ENCODE measurements at regions not wholly inside any gene's neighbourhood (a gene's known extent, or its start where the extent isn't known, plus 50 kb on each side); places are given as distances from the start of the nearest gene placed in this dataset.

DNA sequence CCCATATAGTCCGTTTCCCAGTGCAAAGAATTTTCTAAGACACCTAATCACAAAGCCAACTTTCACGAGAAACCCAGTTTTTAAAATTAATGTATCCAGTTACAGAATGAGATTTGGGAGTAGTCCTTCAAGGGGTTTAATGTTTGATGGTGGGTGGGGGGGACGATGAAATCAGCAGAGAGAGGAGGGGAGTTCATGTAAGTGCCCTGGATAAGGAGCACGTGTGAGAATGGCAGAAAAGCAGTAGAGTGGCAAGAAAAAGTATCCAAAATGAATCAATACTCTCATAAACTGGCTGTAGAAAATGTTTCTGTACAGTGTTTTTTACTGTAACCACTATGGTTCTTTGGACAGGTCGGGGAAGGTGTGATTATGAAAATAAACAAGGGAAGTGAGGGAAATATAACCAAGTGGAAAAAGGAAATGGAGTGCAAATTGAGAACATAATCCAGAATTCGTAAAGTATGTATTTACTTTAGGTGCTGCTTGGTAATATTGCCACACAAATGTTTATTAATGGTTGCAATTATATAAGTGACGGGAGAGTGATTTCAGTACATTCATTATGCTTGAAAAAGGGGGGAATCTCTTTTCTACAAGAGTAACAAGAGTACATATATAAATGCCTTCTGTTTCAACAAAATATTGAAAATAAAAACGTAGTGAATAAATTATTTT is 118.7 kb upstream of the RRP15 start:
- Mint-ChIP-seq H3K27me3 (peaks cover 33% of the 10 kb centered on the region), H3K27ac (ENCODE audit: low read depth) (no peak overlapping the region), H3K4me3 (peak overlapping the region; percentile 14), H3K36me3 (ENCODE audit: insufficient read depth) (peaks cover 3% of the 10 kb centered on the region), H3K4me1 (peaks cover 6% of the 10 kb centered on the region), H3K9me3 (no peaks in the 10 kb centered on the region)
- DNase-seq (ENCODE audit: low spot score in 2 of 2) = no peak
- no peak for ATAC-seq (replicated peaks; ENCODE audit: extremely low read depth, poor library complexity, severe bottlenecking)

- ATAC-seq (replicated peaks; ENCODE audit: extremely low read depth, poor library complexity, severe bottlenecking) (no peak), DNase-seq (ENCODE audit: low spot score in 2 of 2) (no peak)
These were observed 113.7 kb upstream of the RRP15 start for GRCh38 chr1:218171302-218171893.

GRCh38 chr1:218182455-218182854 is 102.6 kb upstream of the RRP15 start:
- no peaks in the 10 kb centered on the region for H3K9me3 Mint-ChIP-seq
- H3K4me3 Mint-ChIP-seq = no peak overlapping the region
- no peaks in the 10 kb centered on the region for H3K36me3 Mint-ChIP-seq (ENCODE audit: insufficient read depth)
- no peak for ATAC-seq (replicated peaks; ENCODE audit: extremely low read depth, poor library complexity, severe bottlenecking)
- H3K27ac Mint-ChIP-seq (ENCODE audit: low read depth) = no peak overlapping the region
- H3K4me1 Mint-ChIP-seq = no peaks in the 10 kb centered on the region
- no peaks in the 10 kb centered on the region for H3K27me3 Mint-ChIP-seq
- no peak for DNase-seq (ENCODE audit: low spot score in 2 of 2)

More at GRCh38 chr1:218171302-218171893, 113.7 kb upstream of the RRP15 start:
- H3K27me3 Mint-ChIP-seq = peaks cover 15% of the 10 kb centered on the region
- no peaks in the 10 kb centered on the region for H3K36me3 Mint-ChIP-seq (ENCODE audit: insufficient read depth)
- no peaks in the 10 kb centered on the region for H3K4me1 Mint-ChIP-seq
- no peak overlapping the region for H3K4me3 Mint-ChIP-seq
- H3K9me3 Mint-ChIP-seq = no peaks in the 10 kb centered on the region
- H3K27ac Mint-ChIP-seq (ENCODE audit: low read depth) = no peak overlapping the region

DNA sequence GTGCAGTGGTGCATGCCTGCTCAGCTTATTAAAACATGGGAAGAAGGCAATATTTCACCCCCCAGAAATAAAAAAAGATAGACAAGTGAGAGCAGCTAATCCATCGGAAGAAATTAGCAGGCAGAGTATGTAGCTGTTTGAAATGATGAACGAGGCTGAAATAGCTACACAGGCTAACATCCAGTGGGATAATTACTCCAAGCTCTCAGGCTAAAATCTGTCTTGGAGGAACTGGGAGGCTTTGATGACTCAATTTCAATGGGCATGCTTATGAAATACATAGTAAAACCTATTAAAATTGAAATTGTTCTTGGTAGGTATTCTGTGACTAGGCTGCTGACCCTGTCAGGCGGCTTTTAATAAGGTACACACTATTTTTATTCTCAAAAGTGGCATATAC is 84.1 kb upstream of the RRP15 start:
- DNase-seq (ENCODE audit: low spot score in 2 of 2) (no peak), ATAC-seq (replicated peaks; ENCODE audit: extremely low read depth, poor library complexity, severe bottlenecking) (no peak)
- Mint-ChIP-seq H3K27me3 (no peaks in the 10 kb centered on the region), H3K36me3 (ENCODE audit: insufficient read depth) (no peaks in the 10 kb centered on the region), H3K4me3 (no peak overlapping the region), H3K4me1 (no peaks in the 10 kb centered on the region), H3K27ac (ENCODE audit: low read depth) (no peak overlapping the region), H3K9me3 (no peaks in the 10 kb centered on the region)

DNA sequence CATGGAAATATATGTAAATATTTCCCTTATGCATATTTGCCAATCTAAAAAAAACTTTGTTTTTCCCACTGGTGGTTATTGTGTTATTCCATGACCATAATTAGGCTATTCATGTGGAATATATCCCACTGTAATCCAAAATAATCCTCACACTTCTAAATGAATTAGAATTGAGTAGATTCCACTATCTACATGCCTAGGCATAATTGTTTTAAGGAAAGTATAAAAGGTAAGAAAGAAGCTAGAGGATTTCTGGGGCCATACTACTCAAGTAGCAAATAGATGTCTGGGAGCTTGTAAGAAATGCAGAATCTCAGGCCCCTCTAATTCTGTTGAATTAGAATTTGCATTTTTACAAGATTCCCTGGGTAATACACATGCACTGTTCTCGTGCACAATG is 83.5 kb upstream of the RRP15 start:
- ATAC-seq (replicated peaks; ENCODE audit: extremely low read depth, poor library complexity, severe bottlenecking) (no peak), DNase-seq (ENCODE audit: low spot score in 2 of 2) (no peak)
- no peak overlapping the region for H3K4me3 Mint-ChIP-seq
- no peaks in the 10 kb centered on the region for H3K9me3 Mint-ChIP-seq
- H3K36me3 Mint-ChIP-seq (ENCODE audit: insufficient read depth) = no peaks in the 10 kb centered on the region
- H3K27ac Mint-ChIP-seq (ENCODE audit: low read depth) = no peak overlapping the region
- H3K27me3 Mint-ChIP-seq = no peaks in the 10 kb centered on the region
- no peaks in the 10 kb centered on the region for H3K4me1 Mint-ChIP-seq

- Mint-ChIP-seq H3K27ac (ENCODE audit: low read depth) (no peak overlapping the region), H3K36me3 (ENCODE audit: insufficient read depth) (no peaks in the 10 kb centered on the region), H3K4me1 (no peaks in the 10 kb centered on the region), H3K9me3 (no peaks in the 10 kb centered on the region), H3K4me3 (no peak overlapping the region), H3K27me3 (peaks cover 6% of the 10 kb centered on the region)
- ATAC-seq (replicated peaks; ENCODE audit: extremely low read depth, poor library complexity, severe bottlenecking) = no peak
- DNase-seq (ENCODE audit: low spot score in 2 of 2) = no peak
These were observed 79.4 kb upstream of the RRP15 start for GRCh38 chr1:218205721-218206120.

DNA sequence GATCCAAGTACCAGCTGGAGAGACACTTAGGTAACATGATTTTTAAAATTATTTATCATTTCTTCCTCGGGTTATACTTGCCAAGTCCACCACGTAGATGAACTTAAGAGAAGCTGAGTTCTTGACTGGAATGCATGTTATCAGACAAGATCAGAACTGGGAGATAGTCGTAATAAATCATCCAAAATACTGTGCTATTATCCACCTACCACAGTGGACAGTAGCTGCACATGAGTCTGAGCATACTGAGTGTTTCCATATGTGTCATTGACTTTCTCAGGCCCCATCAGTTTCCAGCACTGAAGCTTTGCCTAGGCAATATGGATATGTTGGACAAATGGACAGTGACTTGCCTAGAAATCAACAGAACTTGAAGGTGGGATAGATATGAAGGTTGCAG is 77.9 kb upstream of the RRP15 start:
- ATAC-seq (replicated peaks; ENCODE audit: extremely low read depth, poor library complexity, severe bottlenecking) = no peak
- peaks cover 6% of the 10 kb centered on the region for H3K27me3 Mint-ChIP-seq
- H3K4me3 Mint-ChIP-seq = no peak overlapping the region

DNA sequence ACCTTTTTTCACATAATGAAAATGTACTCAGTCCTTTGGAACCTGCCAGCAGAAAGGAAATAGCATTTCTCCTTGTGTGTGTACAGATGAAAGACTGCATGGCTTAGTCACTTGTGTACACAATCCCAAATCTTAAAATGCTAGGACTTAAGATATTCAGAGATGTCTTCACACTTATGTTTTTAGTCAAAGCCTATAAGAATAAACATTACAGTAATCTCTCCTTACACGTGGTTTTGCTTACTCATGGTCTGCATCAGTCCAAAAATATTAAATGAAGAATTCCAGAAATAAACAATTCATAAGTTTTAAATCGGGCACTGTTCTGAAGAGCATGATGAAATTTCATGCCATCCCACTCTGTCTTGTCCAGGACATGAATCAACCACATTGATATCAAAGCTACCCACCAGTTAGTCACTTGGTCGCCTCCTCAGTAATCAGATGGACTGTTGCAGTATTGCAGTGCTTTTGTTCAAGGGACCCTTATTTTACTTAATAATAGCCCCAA is 75.7 kb upstream of the RRP15 start:
- DNase-seq (ENCODE audit: low spot score in 2 of 2) (no peak), ATAC-seq (replicated peaks; ENCODE audit: extremely low read depth, poor library complexity, severe bottlenecking) (no peak)
- Mint-ChIP-seq H3K9me3 (no peaks in the 10 kb centered on the region), H3K27me3 (peaks cover 17% of the 10 kb centered on the region), H3K27ac (ENCODE audit: low read depth) (no peak overlapping the region), H3K4me1 (no peaks in the 10 kb centered on the region), H3K36me3 (ENCODE audit: insufficient read depth) (no peaks in the 10 kb centered on the region), H3K4me3 (no peak overlapping the region)

More for the DNA sequence above, 77.9 kb upstream of the RRP15 start:
- no peaks in the 10 kb centered on the region for H3K9me3 Mint-ChIP-seq
- no peak for DNase-seq (ENCODE audit: low spot score in 2 of 2)
- no peak overlapping the region for H3K27ac Mint-ChIP-seq (ENCODE audit: low read depth)
- no peaks in the 10 kb centered on the region for H3K4me1 Mint-ChIP-seq
- no peaks in the 10 kb centered on the region for H3K36me3 Mint-ChIP-seq (ENCODE audit: insufficient read depth)

DNA sequence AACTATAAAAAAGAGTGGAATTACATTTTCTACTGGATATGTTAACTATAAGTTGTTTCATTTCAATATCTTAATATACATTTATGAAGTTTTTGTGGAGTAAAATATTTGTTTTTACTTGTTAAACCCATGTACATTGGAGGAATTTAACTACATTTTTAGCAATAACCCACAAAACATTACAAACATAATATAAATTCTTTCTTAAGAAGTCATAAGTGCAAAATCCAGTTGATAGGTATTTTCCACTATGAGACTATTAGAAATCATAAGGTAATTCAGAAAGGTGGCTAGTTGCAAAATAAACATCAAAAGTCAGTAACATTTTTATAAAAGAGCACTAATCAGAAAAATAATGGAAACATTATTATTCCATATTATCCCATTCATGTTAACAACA is 73.9 kb upstream of the RRP15 start:
- Mint-ChIP-seq H3K4me3 (no peak overlapping the region), H3K9me3 (no peaks in the 10 kb centered on the region), H3K27me3 (peaks cover 31% of the 10 kb centered on the region), H3K27ac (ENCODE audit: low read depth) (no peak overlapping the region), H3K36me3 (ENCODE audit: insufficient read depth) (no peaks in the 10 kb centered on the region), H3K4me1 (no peaks in the 10 kb centered on the region)
- ATAC-seq (replicated peaks; ENCODE audit: extremely low read depth, poor library complexity, severe bottlenecking) (no peak), DNase-seq (ENCODE audit: low spot score in 2 of 2) (no peak)

DNA sequence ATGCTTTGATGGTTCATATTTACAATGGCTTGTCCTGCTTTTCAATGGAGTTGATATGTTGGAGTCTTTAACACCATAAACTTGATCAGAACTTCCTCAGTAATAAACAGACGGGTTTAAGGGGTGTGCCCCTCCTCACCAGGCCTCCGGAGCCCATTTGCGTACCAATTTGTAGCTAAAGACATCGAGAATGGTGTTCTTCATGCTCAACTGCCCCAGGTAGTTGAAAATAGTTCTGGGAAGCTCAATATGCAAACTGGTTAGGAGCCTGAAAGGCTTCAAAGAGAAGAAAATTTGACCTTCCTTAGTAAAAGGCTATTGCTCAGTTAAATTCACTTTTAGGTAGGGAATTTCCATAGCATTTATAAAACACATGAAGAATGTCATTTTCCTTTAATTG is 68.1 kb upstream of the RRP15 start:
- ATAC-seq (replicated peaks; ENCODE audit: extremely low read depth, poor library complexity, severe bottlenecking) = no peak
- no peaks in the 10 kb centered on the region for H3K4me1 Mint-ChIP-seq
- H3K27ac Mint-ChIP-seq (ENCODE audit: low read depth) = no peak overlapping the region
- no peaks in the 10 kb centered on the region for H3K9me3 Mint-ChIP-seq
- DNase-seq (ENCODE audit: low spot score in 2 of 2) = no peak
- no peak overlapping the region for H3K4me3 Mint-ChIP-seq
- peaks cover 25% of the 10 kb centered on the region for H3K27me3 Mint-ChIP-seq
- no peaks in the 10 kb centered on the region for H3K36me3 Mint-ChIP-seq (ENCODE audit: insufficient read depth)

DNA sequence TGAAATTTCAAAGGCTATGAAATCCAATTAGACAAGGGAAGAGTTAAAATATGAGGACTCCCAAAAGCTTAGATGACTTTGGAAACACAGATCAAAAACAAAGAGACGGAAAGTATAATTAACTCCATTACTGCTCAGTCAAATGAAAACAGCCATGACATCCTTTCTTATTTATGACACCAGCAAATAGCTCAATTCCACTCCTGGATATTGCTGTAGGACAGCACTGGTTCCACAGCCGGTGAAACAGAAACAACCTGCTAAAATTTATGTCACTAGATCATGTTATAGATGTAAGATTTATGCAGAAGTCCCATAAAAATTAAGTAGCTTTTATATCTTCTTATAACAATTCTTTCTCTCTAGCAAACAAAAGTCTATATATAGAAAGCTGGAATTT is 65.6 kb upstream of the RRP15 start:
- ATAC-seq (replicated peaks; ENCODE audit: extremely low read depth, poor library complexity, severe bottlenecking) (no peak), DNase-seq (ENCODE audit: low spot score in 2 of 2) (no peak)
- no peaks in the 10 kb centered on the region for H3K36me3 Mint-ChIP-seq (ENCODE audit: insufficient read depth)
- no peaks in the 10 kb centered on the region for H3K4me1 Mint-ChIP-seq
- H3K9me3 Mint-ChIP-seq = no peaks in the 10 kb centered on the region
- H3K27ac Mint-ChIP-seq (ENCODE audit: low read depth) = no peak overlapping the region
- H3K4me3 Mint-ChIP-seq = no peak overlapping the region
- peaks cover 13% of the 10 kb centered on the region for H3K27me3 Mint-ChIP-seq

DNA sequence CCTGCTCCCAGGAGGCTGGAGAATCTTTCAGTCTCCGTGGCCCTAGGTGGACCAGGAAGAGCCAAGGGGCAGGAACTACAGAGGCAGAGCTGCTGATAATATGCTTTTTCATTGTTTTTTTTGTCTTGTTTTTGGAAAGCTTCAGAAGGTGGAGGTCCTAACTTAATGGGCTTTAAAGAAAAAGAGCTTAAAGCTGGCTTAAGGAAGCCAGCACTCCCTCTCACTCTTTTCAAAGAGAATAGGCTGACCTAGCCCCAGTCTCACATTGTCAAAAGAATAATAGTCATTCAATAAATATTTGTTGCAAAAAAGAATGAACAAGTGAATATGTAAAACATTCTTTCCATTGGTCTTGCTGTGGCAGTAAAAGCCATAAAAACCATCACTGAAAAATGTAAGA is 61.0 kb upstream of the RRP15 start:
- Mint-ChIP-seq H3K9me3 (no peaks in the 10 kb centered on the region), H3K4me1 (no peaks in the 10 kb centered on the region), H3K4me3 (no peak overlapping the region), H3K36me3 (ENCODE audit: insufficient read depth) (no peaks in the 10 kb centered on the region), H3K27ac (ENCODE audit: low read depth) (no peak overlapping the region), H3K27me3 (no peaks in the 10 kb centered on the region)
- DNase-seq (ENCODE audit: low spot score in 2 of 2) = no peak
- ATAC-seq (replicated peaks; ENCODE audit: extremely low read depth, poor library complexity, severe bottlenecking) = no peak

- Mint-ChIP-seq H3K36me3 (ENCODE audit: insufficient read depth) (no peaks in the 10 kb centered on the region), H3K4me1 (no peaks in the 10 kb centered on the region), H3K4me3 (no peak overlapping the region), H3K27me3 (no peaks in the 10 kb centered on the region), H3K9me3 (no peaks in the 10 kb centered on the region), H3K27ac (ENCODE audit: low read depth) (no peak overlapping the region)
- ATAC-seq (replicated peaks; ENCODE audit: extremely low read depth, poor library complexity, severe bottlenecking) (no peak), DNase-seq (ENCODE audit: low spot score in 2 of 2) (no peak)
These were observed 59.1 kb upstream of the RRP15 start for GRCh38 chr1:218226005-218226404.

All from central memory CD8-positive, alpha-beta T cell (primary cell).